Tibial nerve (tissue), 4 donors: ENCODE measurements at regions not wholly inside any gene's neighbourhood (a gene's known extent, or its start where the extent isn't known, plus 50 kb on each side); places are given as distances from the start of the nearest gene placed in this dataset.

Source experiments
- CTCF ChIP-seq, 5 experiments: fragments of 200-600 bp in 3 of 5; fragments of 450-650 bp in 2 of 5; sonication (generic) in 3 of 5; IDR thresholded peaks; one replicate each; pipeline ENCODE4 v1.5.1; 2016 to 2019; ENCODE audit warnings: antibody characterized with exemption in 5 of 5, mild to moderate bottlenecking in 3 of 5, moderate library complexity in 2 of 5
- EP300 ChIP-seq, 2 donors: sonication (generic); formaldehyde crosslinking; IDR thresholded peaks; one replicate each; pipeline ENCODE4 v1.6.1; 2017; ENCODE audit warnings: antibody characterized with exemption in 2 of 2, mild to moderate bottlenecking in 1 of 2
- POLR2A ChIP-seq, 2 donors: fragments of 450-650 bp; IDR thresholded peaks; one replicate each; pipeline ENCODE4 v1.6.1; 2017; ENCODE audit warnings: antibody characterized with exemption in 2 of 2, mild to moderate bottlenecking in 2 of 2, moderate library complexity in 2 of 2

- TF ChIP-seq CTCF (IDR thresholded peaks at IDR 0.05) (no peak), POLR2A (IDR thresholded peaks at IDR 0.05) (no peak), EP300 (IDR thresholded peaks at IDR 0.05) (no peak)
Measured at GRCh38 chr12:115132905-115133304, 448.9 kb upstream of the TBX3 start.
